SK-N-SH treated with all-trans-retinoic acid at 6 μM for 48 hours (cell line): ENCODE measurements at regions not wholly inside any gene's neighbourhood (a gene's known extent, or its start where the extent isn't known, plus 50 kb on each side); places are given as distances from the start of the nearest gene placed in this dataset.

ENCODE experiments used
- CSDC2 ChIP-seq: fragments of 250-450 bp; sonication (Bioruptor Pico); IDR thresholded peaks from 2 replicates; pipeline ENCODE4 v1.5.0; 2020; ENCODE audit warnings: mild to moderate bottlenecking, moderate library complexity
- ISL1 ChIP-seq: fragments of 250-450 bp; sonication (Bioruptor Pico); IDR thresholded peaks from 2 replicates; pipeline ENCODE4 v2.1.2; 2022; ENCODE audit warnings: mild to moderate bottlenecking, moderate library complexity
- OSR1 ChIP-seq: fragments of 250-450 bp; sonication (Bioruptor Pico); IDR thresholded peaks from 2 replicates; pipeline ENCODE4 v1.8.0; 2022; ENCODE audit warnings: moderate library complexity, mild to moderate bottlenecking, inconsistent platforms
- TCF4 ChIP-seq: fragments of 250-450 bp; sonication (Bioruptor Pico); IDR thresholded peaks from 2 replicates; pipeline ENCODE4 v1.8.0; 2021; ENCODE audit warnings: mild to moderate bottlenecking, moderate library complexity, borderline replicate concordance
- ZFP30 ChIP-seq: fragments of 450-650 bp; formaldehyde crosslinking; IDR thresholded peaks from 2 replicates; pipeline ENCODE4 v1.5.0; 2022; ENCODE audit warnings: mild to moderate bottlenecking, moderate library complexity
- TF ChIP-seq, protein P1 (sequence below): fragments of 250-450 bp; sonication (Bioruptor Pico); IDR thresholded peaks from 2 replicates; pipeline ENCODE4 v1.8.0; 2020; ENCODE audit warnings: mild to moderate bottlenecking, moderate library complexity, borderline replicate concordance
- TF ChIP-seq, protein P2 (sequence below): fragments of 250-450 bp; sonication (Bioruptor Pico); IDR thresholded peaks from 2 replicates; pipeline ENCODE4 v1.5.1; 2021; ENCODE audit warnings: mild to moderate bottlenecking, moderate library complexity
- TF ChIP-seq, protein P3 (sequence below): fragments of 250-450 bp; sonication (Bioruptor Pico); IDR thresholded peaks from 2 replicates; pipeline ENCODE4 v1.5.1; 2020; ENCODE audit warnings: low read depth, mild to moderate bottlenecking, moderate library complexity

DNA sequence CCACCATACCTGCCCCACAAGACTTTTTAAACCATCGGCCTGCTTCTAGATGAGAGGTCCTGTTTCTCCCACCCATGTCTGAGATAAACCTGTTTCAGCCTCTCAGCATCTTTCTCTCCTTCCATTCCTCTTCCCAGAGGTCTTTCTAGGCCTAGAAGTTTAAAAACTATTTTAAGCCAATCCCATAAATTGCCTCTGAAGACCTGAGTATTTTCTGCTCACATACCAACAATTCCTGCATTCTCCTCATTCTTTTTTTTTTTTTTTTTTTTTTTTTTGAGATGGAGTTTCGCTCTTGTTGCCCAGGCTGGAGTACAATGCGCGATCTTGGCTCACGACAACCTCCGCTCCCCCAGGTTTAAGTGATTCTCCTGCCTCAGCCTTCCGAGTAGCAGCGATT lies 262.9 kb upstream of the AUTS2 start:
- TF ChIP-seq TCF4 (CRISPR knock-in tag) (no peak), ZFP30 (CRISPR knock-in tag) (no peak), ISL1 (CRISPR knock-in tag) (no peak), OSR1 (no peak), CSDC2 (CRISPR knock-in tag) (no peak)
- TF ChIP-seq, protein P1, sequence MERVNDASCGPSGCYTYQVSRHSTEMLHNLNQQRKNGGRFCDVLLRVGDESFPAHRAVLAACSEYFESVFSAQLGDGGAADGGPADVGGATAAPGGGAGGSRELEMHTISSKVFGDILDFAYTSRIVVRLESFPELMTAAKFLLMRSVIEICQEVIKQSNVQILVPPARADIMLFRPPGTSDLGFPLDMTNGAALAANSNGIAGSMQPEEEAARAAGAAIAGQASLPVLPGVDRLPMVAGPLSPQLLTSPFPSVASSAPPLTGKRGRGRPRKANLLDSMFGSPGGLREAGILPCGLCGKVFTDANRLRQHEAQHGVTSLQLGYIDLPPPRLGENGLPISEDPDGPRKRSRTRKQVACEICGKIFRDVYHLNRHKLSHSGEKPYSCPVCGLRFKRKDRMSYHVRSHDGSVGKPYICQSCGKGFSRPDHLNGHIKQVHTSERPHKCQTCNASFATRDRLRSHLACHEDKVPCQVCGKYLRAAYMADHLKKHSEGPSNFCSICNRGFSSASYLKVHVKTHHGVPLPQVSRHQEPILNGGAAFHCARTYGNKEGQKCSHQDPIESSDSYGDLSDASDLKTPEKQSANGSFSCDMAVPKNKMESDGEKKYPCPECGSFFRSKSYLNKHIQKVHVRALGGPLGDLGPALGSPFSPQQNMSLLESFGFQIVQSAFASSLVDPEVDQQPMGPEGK (CRISPR knock-in tag): no peak
- TF ChIP-seq, protein P2, sequence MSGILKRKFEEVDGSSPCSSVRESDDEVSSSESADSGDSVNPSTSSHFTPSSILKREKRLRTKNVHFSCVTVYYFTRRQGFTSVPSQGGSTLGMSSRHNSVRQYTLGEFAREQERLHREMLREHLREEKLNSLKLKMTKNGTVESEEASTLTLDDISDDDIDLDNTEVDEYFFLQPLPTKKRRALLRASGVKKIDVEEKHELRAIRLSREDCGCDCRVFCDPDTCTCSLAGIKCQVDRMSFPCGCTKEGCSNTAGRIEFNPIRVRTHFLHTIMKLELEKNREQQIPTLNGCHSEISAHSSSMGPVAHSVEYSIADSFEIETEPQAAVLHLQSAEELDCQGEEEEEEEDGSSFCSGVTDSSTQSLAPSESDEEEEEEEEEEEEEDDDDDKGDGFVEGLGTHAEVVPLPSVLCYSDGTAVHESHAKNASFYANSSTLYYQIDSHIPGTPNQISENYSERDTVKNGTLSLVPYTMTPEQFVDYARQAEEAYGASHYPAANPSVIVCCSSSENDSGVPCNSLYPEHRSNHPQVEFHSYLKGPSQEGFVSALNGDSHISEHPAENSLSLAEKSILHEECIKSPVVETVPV (CRISPR knock-in tag): no peak
- TF ChIP-seq, protein P3, sequence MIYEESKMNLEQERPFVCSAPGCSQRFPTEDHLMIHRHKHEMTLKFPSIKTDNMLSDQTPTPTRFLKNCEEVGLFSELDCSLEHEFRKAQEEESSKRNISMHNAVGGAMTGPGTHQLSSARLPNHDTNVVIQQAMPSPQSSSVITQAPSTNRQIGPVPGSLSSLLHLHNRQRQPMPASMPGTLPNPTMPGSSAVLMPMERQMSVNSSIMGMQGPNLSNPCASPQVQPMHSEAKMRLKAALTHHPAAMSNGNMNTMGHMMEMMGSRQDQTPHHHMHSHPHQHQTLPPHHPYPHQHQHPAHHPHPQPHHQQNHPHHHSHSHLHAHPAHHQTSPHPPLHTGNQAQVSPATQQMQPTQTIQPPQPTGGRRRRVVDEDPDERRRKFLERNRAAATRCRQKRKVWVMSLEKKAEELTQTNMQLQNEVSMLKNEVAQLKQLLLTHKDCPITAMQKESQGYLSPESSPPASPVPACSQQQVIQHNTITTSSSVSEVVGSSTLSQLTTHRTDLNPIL (CRISPR knock-in tag): no peak
